GM12878 (cell line): ENCODE measurements at regions not wholly inside any gene's neighbourhood (a gene's known extent, or its start where the extent isn't known, plus 50 kb on each side); places are given as distances from the start of the nearest gene placed in this dataset.

Experiments
- SIN3A ChIP-seq: IDR thresholded peaks from 2 replicates; pipeline ENCODE4 v1.6.1; 2012; ENCODE audit warnings: low read depth, low read length, improper control_type of control experiment
- TAF1 ChIP-seq: IDR thresholded peaks from 2 replicates; pipeline ENCODE4 v1.6.1; 2011; ENCODE audit warnings: mild to moderate bottlenecking, low read depth, low read length, borderline replicate concordance

GRCh38 chr2:104658904-104659591, 194.9 kb upstream of the POU3F3 start:
- TF ChIP-seq TAF1, result no peak
- no peak for TF ChIP-seq SIN3A
